SK-MEL-5 (cell line): ENCODE measurements at regions not wholly inside any gene's neighbourhood (a gene's known extent, or its start where the extent isn't known, plus 50 kb on each side); places are given as distances from the start of the nearest gene placed in this dataset.
A peak's percentile ranks its signal among the peaks of the same experiment; 100 is the strongest.
"Not testable (repeated sequence)": the region's sequence is repeated elsewhere in the genome, so short reads cannot be mapped to it uniquely, and the experiment has no call there.

Experiments used
- DNase-seq: peaks from one replicate; pipeline ENCODE4 v3.0.0-alpha.2; 2016; ENCODE audit warnings: low read depth, low spot score
- in situ Hi-C: cut with HindIII; loops from 2 replicates; pipeline ENCODE4 v1.10.0; 2016; ENCODE audit warnings: low sequenced_read_pairs, high pct_unique_total_duplicates, low pct_unique_long_range_greater_than_20kb

- in situ Hi-C loops, result no loop called here
- no peak for DNase-seq
These were observed 569.3 kb upstream of the LRFN5 start for GRCh38 chr14:41037388-41037787.

GRCh38 chr14:41034969-41035368, 571.7 kb upstream of the LRFN5 start:
- in situ Hi-C loops, result no loop called here

GRCh38 chr14:41022932-41023331, 583.7 kb upstream of the LRFN5 start:
- DNase-seq, result no peak

More at GRCh38 chr14:41034969-41035368, 571.7 kb upstream of the LRFN5 start:
- DNase-seq, result no peak

GRCh38 chr14:41016213-41016612, 590.5 kb upstream of the LRFN5 start:
- in situ Hi-C loops, result no loop called here
- no peak for DNase-seq

More at GRCh38 chr14:41022932-41023331, 583.7 kb upstream of the LRFN5 start:
- in situ Hi-C loops, result no loop called here

GRCh38 chr14:41000350-41000749, 606.3 kb upstream of the LRFN5 start:
- in situ Hi-C loops, result no loop called here
- peak; percentile 54 for DNase-seq

GRCh38 chr14:40989260-40989659, 617.4 kb upstream of the LRFN5 start:
- in situ Hi-C loops, result no loop called here

GRCh38 chr14:40987481-40987880, 619.2 kb upstream of the LRFN5 start:
- in situ Hi-C loops, result no loop called here

More at GRCh38 chr14:40989260-40989659, 617.4 kb upstream of the LRFN5 start:
- DNase-seq, result no peak

GRCh38 chr14:40986655-40987054, 620.0 kb upstream of the LRFN5 start:
- no peak for DNase-seq
- in situ Hi-C loops, result no loop called here

More at GRCh38 chr14:40987481-40987880, 619.2 kb upstream of the LRFN5 start:
- DNase-seq, result no peak

GRCh38 chr14:40985584-40985983, 621.1 kb upstream of the LRFN5 start:
- in situ Hi-C loops, result no loop called here

GRCh38 chr14:40983604-40984003, 623.1 kb upstream of the LRFN5 start:
- no peak for DNase-seq
- in situ Hi-C loops, result no loop called here

More at GRCh38 chr14:40985584-40985983, 621.1 kb upstream of the LRFN5 start:
- no peak for DNase-seq

- DNase-seq, result no peak
- in situ Hi-C loops, result no loop called here
These were observed 625.4 kb upstream of the LRFN5 start for GRCh38 chr14:40981247-40981646.

GRCh38 chr14:40960257-40960656, 646.4 kb upstream of the LRFN5 start:
- DNase-seq, in situ Hi-C loops: not testable (repeated sequence)

GRCh38 chr14:40955131-40955505, 651.6 kb upstream of the LRFN5 start:
- DNase-seq, result peak; percentile 44
- in situ Hi-C loops, result no loop called here

GRCh38 chr14:40954448-40955130, 652.1 kb upstream of the LRFN5 start:
- in situ Hi-C loops, result not testable (repeated sequence)
- peak; percentile 24 for DNase-seq

GRCh38 chr14:40944521-40944920, 662.2 kb upstream of the LRFN5 start:
- DNase-seq, result no peak
- in situ Hi-C loops, result no loop called here

- in situ Hi-C loops, result no loop called here
- DNase-seq, result no peak
These were observed 669.8 kb upstream of the LRFN5 start for GRCh38 chr14:40936861-40937260.

- no peak for DNase-seq
- in situ Hi-C loops, result no loop called here
These were observed 686.3 kb upstream of the LRFN5 start for GRCh38 chr14:40920380-40920779.

GRCh38 chr14:40911141-40911540, 695.5 kb upstream of the LRFN5 start:
- in situ Hi-C loops, result no loop called here
- no peak for DNase-seq

GRCh38 chr14:40909906-40910305, 696.8 kb upstream of the LRFN5 start:
- in situ Hi-C loops, result no loop called here

More at GRCh38 chr14:40909906-40910305, 696.8 kb upstream of the LRFN5 start:
- no peak for DNase-seq
